PC-9 (cell line): ENCODE measurements at regions not wholly inside any gene's neighbourhood (a gene's known extent, or its start where the extent isn't known, plus 50 kb on each side); places are given as distances from the start of the nearest gene placed in this dataset.

Source experiments
- EZH2 ChIP-seq: fragments of 200-600 bp; sonication (generic); IDR thresholded peaks from 2 replicates; pipeline ENCODE4 v1.8.0; 2017; ENCODE audit warnings: antibody characterized with exemption, low read depth
- TF ChIP-seq, protein P1 (sequence below): fragments of 200-600 bp; sonication (generic); conservative IDR thresholded peaks from 2 replicates; pipeline ENCODE4 v1.6.1; 2017; ENCODE audit warnings: mixed run types, antibody characterized with exemption, mild to moderate bottlenecking, moderate library complexity

DNA sequence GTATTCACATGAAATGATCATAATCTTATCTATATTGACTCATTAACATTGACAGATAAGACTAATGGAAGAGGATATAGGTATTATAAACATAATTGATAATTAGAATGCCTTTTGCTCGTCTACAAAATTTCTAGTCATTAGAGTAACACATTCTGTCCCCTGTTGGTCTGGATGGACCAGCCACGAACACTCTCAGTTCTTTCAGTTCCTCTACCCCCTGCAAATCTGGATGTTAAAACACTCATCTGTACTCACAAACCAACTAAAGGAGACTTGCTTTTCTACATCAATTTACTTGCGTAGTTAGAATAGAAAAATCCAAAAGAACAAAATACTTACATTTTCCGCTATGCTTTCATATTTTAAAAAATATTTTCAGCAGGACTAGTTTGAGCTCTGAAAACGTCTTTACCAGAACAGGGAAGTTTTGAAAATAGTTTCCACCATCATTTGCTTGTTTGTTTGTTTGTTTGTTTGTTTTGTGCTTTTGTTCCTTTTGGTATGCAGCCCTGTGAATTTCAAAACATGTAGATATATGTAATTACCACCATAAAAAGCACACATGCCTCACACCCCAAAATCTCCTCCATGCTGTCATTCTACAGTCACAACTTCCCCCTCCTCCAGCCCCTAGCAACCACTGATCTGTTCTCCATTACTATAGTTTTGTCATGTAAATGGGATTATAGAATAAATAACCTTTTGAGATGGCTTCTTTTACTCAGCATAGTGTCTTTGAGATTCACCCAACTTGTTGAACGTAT lies 103.8 kb downstream of the FZD1 start:
- TF ChIP-seq, protein P1, sequence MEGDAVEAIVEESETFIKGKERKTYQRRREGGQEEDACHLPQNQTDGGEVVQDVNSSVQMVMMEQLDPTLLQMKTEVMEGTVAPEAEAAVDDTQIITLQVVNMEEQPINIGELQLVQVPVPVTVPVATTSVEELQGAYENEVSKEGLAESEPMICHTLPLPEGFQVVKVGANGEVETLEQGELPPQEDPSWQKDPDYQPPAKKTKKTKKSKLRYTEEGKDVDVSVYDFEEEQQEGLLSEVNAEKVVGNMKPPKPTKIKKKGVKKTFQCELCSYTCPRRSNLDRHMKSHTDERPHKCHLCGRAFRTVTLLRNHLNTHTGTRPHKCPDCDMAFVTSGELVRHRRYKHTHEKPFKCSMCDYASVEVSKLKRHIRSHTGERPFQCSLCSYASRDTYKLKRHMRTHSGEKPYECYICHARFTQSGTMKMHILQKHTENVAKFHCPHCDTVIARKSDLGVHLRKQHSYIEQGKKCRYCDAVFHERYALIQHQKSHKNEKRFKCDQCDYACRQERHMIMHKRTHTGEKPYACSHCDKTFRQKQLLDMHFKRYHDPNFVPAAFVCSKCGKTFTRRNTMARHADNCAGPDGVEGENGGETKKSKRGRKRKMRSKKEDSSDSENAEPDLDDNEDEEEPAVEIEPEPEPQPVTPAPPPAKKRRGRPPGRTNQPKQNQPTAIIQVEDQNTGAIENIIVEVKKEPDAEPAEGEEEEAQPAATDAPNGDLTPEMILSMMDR: no peak
- no peak for TF ChIP-seq EZH2
